Stomach (tissue), 8 donors: ENCODE measurements at regions not wholly inside any gene's neighbourhood (a gene's known extent, or its start where the extent isn't known, plus 50 kb on each side); places are given as distances from the start of the nearest gene placed in this dataset.

Experiments used
- DNase-seq, 2 donors: peaks; one replicate each; pipeline versions ENCODE4 v3.0.0 to v3.0.0-alpha.2; 2013 to 2019
- H3K27ac ChIP-seq, 5 donors: fragments of 200-600 bp in 4 of 5; sonication (generic) in 4 of 5; one replicate each; pipeline ENCODE4 v1.5.1; 2013 to 2019; ENCODE audit warnings: mild to moderate bottlenecking in 1 of 5, moderate library complexity in 1 of 5
- H3K27me3 ChIP-seq, 3 donors: fragments of 200-600 bp; sonication (generic); one replicate each; pipeline ENCODE4 v1.5.1; 2017 to 2019; ENCODE audit warnings: mixed run types in 1 of 3
- H3K36me3 ChIP-seq, 4 donors: fragments of 200-600 bp; sonication (generic); 1 replicate in 3 of 4; 2 replicates in 1 of 4; pipeline ENCODE4 v1.5.1; 2016 to 2019
- H3K4me1 ChIP-seq, 4 donors: fragments of 200-600 bp; sonication (generic); one replicate each; pipeline ENCODE4 v1.5.1; 2016 to 2019
- H3K4me3 ChIP-seq, 4 donors: fragments of 200-600 bp; sonication (generic) in 3 of 4; one replicate each; pipeline ENCODE4 v1.5.1; 2016 to 2019; ENCODE audit warnings: mild to moderate bottlenecking in 1 of 4
- H3K9me3 ChIP-seq, 4 donors: fragments of 200-600 bp; sonication (generic); one replicate each; pipeline ENCODE4 v1.5.1; 2016 to 2019
- EP300 ChIP-seq: sonication (generic); formaldehyde crosslinking; IDR thresholded peaks from one replicate; pipeline ENCODE4 v1.6.1; 2017; ENCODE audit warnings: antibody characterized with exemption
- POLR2A ChIP-seq, 4 donors: fragments of 450-650 bp; IDR thresholded peaks; one replicate each; pipeline ENCODE4 v1.6.1; 2016; ENCODE audit warnings: antibody characterized with exemption in 4 of 4, control low read depth in 2 of 4, mild to moderate bottlenecking in 1 of 4, moderate library complexity in 1 of 4
- POLR2AphosphoS5 ChIP-seq, 3 donors: sonication (generic); formaldehyde crosslinking; IDR thresholded peaks; one replicate each; pipeline ENCODE4 v1.6.1; 2016; ENCODE audit warnings: antibody characterized with exemption in 3 of 3
- WGBS, 5 donors: extraction: QIAGEN DNeasy Blood & Tissue Kit in 3 of 5; methylation state at CpG; one replicate each; pipeline versions ENCODE4 v1.1.5 to v1.1.7; 2013 to 2018; 5-methylcytosine and 5-hydroxymethylcytosine counted together
- intact Hi-C: fragments of 100-400 bp; cut with DNase I; formaldehyde crosslinking; loops from one replicate; pipeline ENCODE4 v1.15.1; 2023; ENCODE audit warnings: low total_unique reads
- TF ChIP-seq, protein P1 (sequence below), 7 experiments: fragments of 450-650 bp in 4 of 7; fragments of 200-600 bp in 3 of 7; sonication (generic) in 3 of 7; IDR thresholded peaks; one replicate each; pipeline ENCODE4 v1.5.1; 2016 to 2019; ENCODE audit warnings: antibody characterized with exemption in 7 of 7, control low read depth in 2 of 7, mild to moderate bottlenecking in 1 of 7
- donor health status: healthy with polysubstance abuse.
- donor health status: Bipolar disorder and iron deficiency.
- donor health status: healthy.

DNA sequence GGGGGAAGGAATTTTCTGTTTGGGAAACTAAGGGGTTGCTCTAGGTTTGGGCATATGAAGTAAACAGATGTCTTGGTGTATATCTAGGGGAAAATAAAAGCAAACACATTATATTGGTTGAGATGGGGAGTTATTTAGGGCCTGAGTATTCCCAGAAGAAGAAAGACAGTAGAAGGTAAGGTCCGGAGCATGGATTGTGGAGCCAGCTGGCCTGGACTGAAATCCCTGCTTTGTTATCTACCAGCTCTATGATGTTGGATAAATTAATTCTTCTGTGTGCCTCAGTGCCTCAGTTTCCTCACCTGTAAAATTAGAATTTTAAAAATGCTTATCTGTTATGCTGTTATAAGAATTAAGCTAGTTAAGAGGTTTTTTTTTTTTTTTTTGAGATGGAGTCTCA lies 272.3 kb upstream of the RPS6KA3 start:
- WGBS, 5 donors = 83 to 94% (median 92%) methylated on average over 1 of the region's 1 CpG
- Histone ChIP-seq H3K27me3 (peaks cover 0 to 9% (median 0%) of the 10 kb centered on the region in 3 donors), H3K27ac (no peak overlapping the region), H3K36me3 (no peaks in the 10 kb centered on the region), H3K4me1 (no peaks in the 10 kb centered on the region), H3K9me3 (peaks cover 0 to 32% (median 22%) of the 10 kb centered on the region in 4 donors), H3K4me3 (no peak overlapping the region)
- no peak for DNase-seq
- intact Hi-C loops = no loop called here
- TF ChIP-seq, protein P1, sequence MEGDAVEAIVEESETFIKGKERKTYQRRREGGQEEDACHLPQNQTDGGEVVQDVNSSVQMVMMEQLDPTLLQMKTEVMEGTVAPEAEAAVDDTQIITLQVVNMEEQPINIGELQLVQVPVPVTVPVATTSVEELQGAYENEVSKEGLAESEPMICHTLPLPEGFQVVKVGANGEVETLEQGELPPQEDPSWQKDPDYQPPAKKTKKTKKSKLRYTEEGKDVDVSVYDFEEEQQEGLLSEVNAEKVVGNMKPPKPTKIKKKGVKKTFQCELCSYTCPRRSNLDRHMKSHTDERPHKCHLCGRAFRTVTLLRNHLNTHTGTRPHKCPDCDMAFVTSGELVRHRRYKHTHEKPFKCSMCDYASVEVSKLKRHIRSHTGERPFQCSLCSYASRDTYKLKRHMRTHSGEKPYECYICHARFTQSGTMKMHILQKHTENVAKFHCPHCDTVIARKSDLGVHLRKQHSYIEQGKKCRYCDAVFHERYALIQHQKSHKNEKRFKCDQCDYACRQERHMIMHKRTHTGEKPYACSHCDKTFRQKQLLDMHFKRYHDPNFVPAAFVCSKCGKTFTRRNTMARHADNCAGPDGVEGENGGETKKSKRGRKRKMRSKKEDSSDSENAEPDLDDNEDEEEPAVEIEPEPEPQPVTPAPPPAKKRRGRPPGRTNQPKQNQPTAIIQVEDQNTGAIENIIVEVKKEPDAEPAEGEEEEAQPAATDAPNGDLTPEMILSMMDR (IDR thresholded peaks at IDR 0.05) = no peak
- TF ChIP-seq POLR2AphosphoS5 (IDR thresholded peaks at IDR 0.05) (no peak), EP300 (no peak), POLR2A (IDR thresholded peaks at IDR 0.05) (no peak)

DNA sequence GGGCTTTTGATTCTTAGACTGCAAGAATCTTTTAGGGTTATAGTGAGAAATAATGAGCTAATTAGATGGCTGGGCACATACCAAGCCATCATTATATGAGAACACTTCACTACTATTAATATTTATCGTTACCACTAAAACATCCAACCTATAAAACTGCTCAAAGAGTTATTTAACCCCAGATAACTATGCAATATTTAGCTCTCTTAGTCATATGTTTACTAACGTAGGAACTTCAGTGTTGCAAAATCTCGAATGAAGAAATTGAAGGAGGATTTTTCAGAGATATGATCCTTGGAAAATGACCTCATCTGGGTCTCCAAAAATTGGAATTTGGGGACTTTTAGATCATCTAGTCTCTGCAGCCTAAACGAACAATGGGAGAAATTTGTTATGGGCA lies 265.0 kb upstream of the RPS6KA3 start:
- Histone ChIP-seq H3K4me1 (peaks cover 0 to 13% (median 0%) of the 10 kb centered on the region in 4 donors), H3K9me3 (no peaks in the 10 kb centered on the region), H3K27ac (no peak overlapping the region), H3K4me3 (no peak overlapping the region), H3K36me3 (no peaks in the 10 kb centered on the region), H3K27me3 (peaks cover 0 to 26% (median 0%) of the 10 kb centered on the region in 3 donors)
- 37 to 59% (median 50%) methylated on average over 4 of the region's 4 CpGs for WGBS, 5 donors
- intact Hi-C loops = no loop called here
- no peak for DNase-seq
- TF ChIP-seq POLR2A (IDR thresholded peaks at IDR 0.05) = no peak
- TF ChIP-seq, protein P1 (IDR thresholded peaks at IDR 0.05) = no peak
- TF ChIP-seq POLR2AphosphoS5 (IDR thresholded peaks at IDR 0.05) = no peak
- no peak for TF ChIP-seq EP300

DNA sequence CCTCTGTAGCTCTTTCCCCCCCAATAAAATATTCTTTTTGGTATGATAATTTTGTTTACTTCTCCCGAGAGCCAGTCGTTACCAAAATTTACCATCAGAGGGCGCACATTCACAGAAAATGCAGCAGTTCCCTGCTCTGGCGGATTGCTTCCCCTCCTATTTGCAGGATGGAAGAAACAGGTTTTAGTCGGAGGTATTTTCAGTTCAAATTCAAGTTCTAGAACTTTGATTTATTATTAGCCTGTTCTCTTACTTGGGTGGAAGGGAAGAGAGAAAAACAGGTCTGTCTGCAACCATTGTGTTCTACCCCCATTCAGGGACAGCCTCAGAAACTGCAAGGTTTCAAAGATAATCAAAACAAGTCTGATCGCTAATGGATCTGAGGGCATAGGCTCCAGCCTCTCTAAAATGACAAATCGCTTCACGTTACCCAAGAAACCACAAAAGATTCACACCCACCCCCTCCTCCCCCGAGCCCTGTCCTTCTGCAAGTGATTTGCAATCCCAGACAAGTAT lies 263.8 kb upstream of the RPS6KA3 start:
- Histone ChIP-seq H3K27me3 (peaks cover 0 to 26% (median 0%) of the 10 kb centered on the region in 3 donors), H3K36me3 (no peaks in the 10 kb centered on the region), H3K4me1 (peaks cover 0 to 13% (median 0%) of the 10 kb centered on the region in 4 donors), H3K27ac (no peak overlapping the region), H3K4me3 (peak overlapping the region in 2 of 4 donors; percentile 21 to 27), H3K9me3 (no peaks in the 10 kb centered on the region)
- TF ChIP-seq EP300 (no peak), POLR2A (IDR thresholded peaks at IDR 0.05) (no peak), POLR2AphosphoS5 (IDR thresholded peaks at IDR 0.05) (no peak)
- TF ChIP-seq, protein P1 (IDR thresholded peaks at IDR 0.05) = peak in 5 of 7 experiments; percentile 39 to 78 (median 65)
- 0 to 5% (median 1%) methylated on average over 9 of the region's 9 CpGs for WGBS, 5 donors
- intact Hi-C loops = no loop called here
- DNase-seq = peak; percentile 53 to 82

DNA sequence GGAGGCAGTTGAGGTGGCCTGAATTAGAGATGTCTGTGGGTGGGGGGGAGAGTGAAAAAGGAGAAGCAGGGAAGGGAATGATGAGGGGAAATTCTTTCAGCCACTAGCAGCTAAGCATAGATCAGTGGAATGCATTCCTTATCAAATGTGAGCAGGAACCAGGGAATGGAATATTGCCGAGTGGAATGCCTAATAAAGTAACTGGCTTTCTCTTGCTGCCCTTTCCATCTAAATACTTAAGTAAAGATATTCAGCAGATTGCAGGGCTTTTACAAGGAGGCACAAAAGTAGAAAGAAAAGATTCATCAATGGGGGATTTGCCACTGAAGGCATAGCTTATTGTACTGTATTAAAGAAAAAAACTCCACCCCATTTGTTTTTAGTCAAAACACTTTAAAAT lies 263.0 kb upstream of the RPS6KA3 start:
- no peak for DNase-seq
- Histone ChIP-seq H3K27me3 (peaks cover 0 to 24% (median 0%) of the 10 kb centered on the region in 3 donors), H3K27ac (no peak overlapping the region), H3K9me3 (no peaks in the 10 kb centered on the region), H3K4me3 (no peak overlapping the region), H3K36me3 (no peaks in the 10 kb centered on the region), H3K4me1 (peaks cover 0 to 13% (median 0%) of the 10 kb centered on the region in 4 donors)
- no peak for TF ChIP-seq EP300
- WGBS, 5 donors = 13 to 50% (median 38%) methylated on average over 1 of the region's 1 CpG
- intact Hi-C loops = loop anchor here (10.0 kb wide), 1 partner anchor 1215 kb away; no protein-coding TSS in a partner anchor

DNA sequence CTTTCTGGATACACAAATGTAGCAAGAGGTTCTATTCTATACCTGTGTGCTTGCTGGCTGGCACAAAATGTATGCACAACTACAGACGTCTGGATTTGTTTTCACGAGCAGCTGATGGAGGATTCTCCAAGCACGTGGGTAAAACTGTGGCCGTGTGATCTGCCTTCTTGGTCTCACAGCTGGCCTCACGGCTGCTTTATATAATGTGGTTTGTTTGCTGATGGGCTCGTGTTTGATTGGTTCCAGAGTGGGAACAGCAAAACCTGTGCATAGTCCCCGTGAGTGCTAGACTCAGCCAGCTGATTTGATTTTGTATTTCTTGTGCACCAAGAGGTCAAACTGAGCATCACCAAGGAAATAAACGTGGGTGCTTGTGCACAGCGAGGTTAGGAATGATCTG lies 262.6 kb upstream of the RPS6KA3 start:
- WGBS, 5 donors = 10 to 24% (median 19%) methylated on average over 9 of the region's 9 CpGs
- peaks cover 0 to 13% (median 0%) of the 10 kb centered on the region in 4 donors for H3K4me1 ChIP-seq
- intact Hi-C loops = loop anchor here (10.0 kb wide), 1 partner anchor 1216 kb away; no protein-coding TSS in a partner anchor
- no peaks in the 10 kb centered on the region for H3K36me3 ChIP-seq
- H3K9me3 ChIP-seq = no peaks in the 10 kb centered on the region
- H3K27ac ChIP-seq = no peak overlapping the region
- TF ChIP-seq POLR2A (IDR thresholded peaks at IDR 0.05) (no peak), POLR2AphosphoS5 (IDR thresholded peaks at IDR 0.05) (no peak), EP300 (no peak)
- TF ChIP-seq, protein P1 (IDR thresholded peaks at IDR 0.05) = no peak
- peaks cover 0 to 20% (median 0%) of the 10 kb centered on the region in 3 donors for H3K27me3 ChIP-seq
- no peak for DNase-seq
- no peak overlapping the region for H3K4me3 ChIP-seq
